Mucosa of rectum (tissue), 2 donors: ENCODE measurements at regions not wholly inside any gene's neighbourhood (a gene's known extent, or its start where the extent isn't known, plus 50 kb on each side); places are given as distances from the start of the nearest gene placed in this dataset.

Experiments used
- H3K27ac ChIP-seq, 2 donors: one replicate each; pipeline ENCODE4 v1.7.0; 2013; ENCODE audit warnings: inconsistent platforms in 2 of 2, low read depth in 2 of 2, low read length in 2 of 2
- H3K27me3 ChIP-seq, 2 donors: one replicate each; pipeline ENCODE4 v1.7.0; 2013; ENCODE audit warnings: low read length in 2 of 2; ENCODE audit not compliant: control insufficient read depth in 2 of 2, insufficient read depth in 2 of 2
- H3K36me3 ChIP-seq, 2 donors: one replicate each; pipeline ENCODE4 v1.7.0; 2013; ENCODE audit warnings: low read length in 2 of 2; ENCODE audit not compliant: control insufficient read depth in 2 of 2, insufficient read depth in 2 of 2
- H3K4me1 ChIP-seq, 2 donors: one replicate each; pipeline ENCODE4 v1.7.0; 2013; ENCODE audit warnings: low read length in 2 of 2, mild to moderate bottlenecking in 1 of 2; ENCODE audit not compliant: control insufficient read depth in 2 of 2, insufficient read depth in 2 of 2
- H3K4me3 ChIP-seq, 2 donors: one replicate each; pipeline ENCODE4 v1.7.0; 2013; ENCODE audit warnings: low read length in 2 of 2
- H3K9ac ChIP-seq, 2 donors: one replicate each; pipeline ENCODE4 v1.7.0; 2013; ENCODE audit warnings: low read length in 2 of 2, low read depth in 1 of 2, mild to moderate bottlenecking in 1 of 2
- H3K9me3 ChIP-seq, 2 donors: one replicate each; pipeline ENCODE4 v1.7.0; 2013; ENCODE audit warnings: low read length in 2 of 2; ENCODE audit not compliant: control insufficient read depth in 2 of 2
- donor health status: healthy.
- donor health status: Normal muscosa, but diverticular disease.

GRCh38 chr7:131190581-131190980 is 137.1 kb upstream of the MKLN1 start:
- Histone ChIP-seq H3K9me3 (no peaks in the 10 kb centered on the region), H3K36me3 (no peaks in the 10 kb centered on the region), H3K27ac (no peak overlapping the region), H3K4me1 (no peaks in the 10 kb centered on the region), H3K27me3 (no peaks in the 10 kb centered on the region), H3K4me3 (no peak overlapping the region), H3K9ac (no peak overlapping the region)

DNA sequence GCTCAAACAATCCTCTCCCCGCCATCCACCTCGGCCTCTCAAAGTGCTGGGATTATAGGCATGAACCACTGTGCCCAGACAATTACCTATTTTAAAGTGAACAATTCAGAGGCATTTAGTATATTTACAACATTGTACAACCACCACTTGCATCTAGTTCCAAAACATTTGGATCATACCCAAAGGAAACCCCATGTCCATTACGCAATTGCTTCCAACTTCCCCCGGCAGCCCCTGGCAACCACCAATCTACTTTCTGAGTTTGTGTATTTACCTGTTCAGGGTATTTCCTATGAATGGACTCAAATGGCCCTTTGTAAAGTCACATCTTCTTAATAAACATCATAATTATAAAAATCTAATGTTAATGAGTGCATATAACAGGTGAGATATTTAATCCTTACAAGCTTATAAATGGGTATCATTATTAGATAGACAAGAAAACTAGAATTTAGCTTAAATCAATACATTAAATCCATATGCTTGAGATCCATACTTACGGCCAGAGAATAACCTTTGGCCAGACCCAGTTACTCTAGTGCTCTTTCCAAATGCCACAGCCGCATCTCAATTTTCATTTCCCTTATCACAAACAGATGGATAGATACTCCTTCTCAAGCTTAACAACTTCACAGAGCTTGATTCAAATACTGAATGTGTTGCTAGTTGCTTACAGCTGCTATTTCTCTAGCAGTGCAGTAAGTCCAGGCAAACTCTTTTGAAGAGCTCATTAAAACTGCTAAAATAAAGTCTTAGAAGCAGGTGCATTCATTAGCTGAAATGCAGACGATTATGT is 133.4 kb upstream of the MKLN1 start:
- H3K4me1 ChIP-seq, result no peaks in the 10 kb centered on the region
- no peak overlapping the region for H3K4me3 ChIP-seq
- no peaks in the 10 kb centered on the region for H3K9me3 ChIP-seq
- H3K36me3 ChIP-seq, result no peaks in the 10 kb centered on the region
- H3K27me3 ChIP-seq, result no peaks in the 10 kb centered on the region
- H3K9ac ChIP-seq, result no peak overlapping the region
- no peak overlapping the region for H3K27ac ChIP-seq

- no peak overlapping the region for H3K4me3 ChIP-seq
- H3K9ac ChIP-seq, result no peak overlapping the region
- no peaks in the 10 kb centered on the region for H3K27me3 ChIP-seq
- H3K4me1 ChIP-seq, result no peaks in the 10 kb centered on the region
- H3K36me3 ChIP-seq, result no peaks in the 10 kb centered on the region
- H3K27ac ChIP-seq, result no peak overlapping the region
- no peaks in the 10 kb centered on the region for H3K9me3 ChIP-seq
These were observed 130.9 kb upstream of the MKLN1 start for GRCh38 chr7:131196803-131197202.

DNA sequence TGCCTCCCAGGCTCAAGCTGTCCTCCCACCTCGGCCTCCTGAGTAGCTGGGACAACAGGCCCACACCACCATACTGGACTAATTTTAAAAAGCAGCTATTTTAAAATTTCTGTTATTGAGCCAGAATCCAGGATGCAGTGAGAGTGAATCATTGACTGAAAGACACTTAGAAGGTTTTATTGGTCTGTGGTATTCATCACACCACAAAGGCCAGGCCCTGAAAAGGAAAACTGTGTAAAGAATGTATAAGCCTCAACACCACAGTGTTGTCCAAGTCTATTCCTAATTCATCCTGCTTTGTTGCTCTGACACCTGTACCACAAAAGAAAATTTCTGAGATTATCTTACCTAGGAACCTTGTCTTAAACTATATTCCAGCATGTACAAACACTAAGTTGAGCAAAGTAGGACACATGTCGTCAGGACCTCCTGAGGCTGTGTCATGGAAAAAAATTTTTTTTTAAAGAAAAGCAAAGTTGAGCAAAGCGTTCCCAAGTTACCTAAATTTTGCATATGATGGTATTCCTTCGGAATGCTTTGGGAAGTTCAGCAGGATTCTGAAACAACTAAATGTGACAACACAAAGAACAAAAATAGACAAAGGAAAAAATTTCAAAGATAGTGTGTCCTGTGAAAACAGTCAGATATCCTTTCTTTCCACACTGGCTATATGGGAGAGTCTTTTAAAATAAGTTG is 129.6 kb upstream of the MKLN1 start:
- H3K27ac ChIP-seq, result no peak overlapping the region

DNA sequence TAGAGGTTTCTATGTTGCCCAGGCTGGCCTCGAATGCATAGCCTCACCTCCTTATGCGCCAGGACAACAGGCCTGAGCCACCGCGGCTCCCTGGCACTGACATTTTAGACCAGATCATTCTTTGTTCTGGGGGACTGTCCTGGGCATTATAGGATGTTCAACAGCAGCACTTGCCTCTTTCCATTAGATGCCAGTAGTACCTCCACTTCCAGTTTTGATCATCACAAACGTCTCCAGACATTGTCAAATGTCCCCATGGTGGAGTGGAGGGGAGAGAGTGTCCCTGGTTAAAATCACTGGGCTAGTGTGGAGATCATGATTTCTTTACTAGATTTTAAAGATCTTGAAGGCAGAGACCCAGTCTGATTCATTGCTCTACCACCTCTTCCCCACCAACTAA is 125.2 kb upstream of the MKLN1 start:
- Histone ChIP-seq H3K27me3 (no peaks in the 10 kb centered on the region), H3K4me3 (no peak overlapping the region), H3K36me3 (no peaks in the 10 kb centered on the region), H3K4me1 (no peaks in the 10 kb centered on the region), H3K27ac (no peak overlapping the region), H3K9me3 (no peaks in the 10 kb centered on the region), H3K9ac (no peak overlapping the region)

More for the DNA sequence above, 129.6 kb upstream of the MKLN1 start:
- H3K9ac ChIP-seq, result no peak overlapping the region
- H3K9me3 ChIP-seq, result no peaks in the 10 kb centered on the region
- no peaks in the 10 kb centered on the region for H3K27me3 ChIP-seq
- no peak overlapping the region for H3K4me3 ChIP-seq
- H3K36me3 ChIP-seq, result no peaks in the 10 kb centered on the region
- no peaks in the 10 kb centered on the region for H3K4me1 ChIP-seq

DNA sequence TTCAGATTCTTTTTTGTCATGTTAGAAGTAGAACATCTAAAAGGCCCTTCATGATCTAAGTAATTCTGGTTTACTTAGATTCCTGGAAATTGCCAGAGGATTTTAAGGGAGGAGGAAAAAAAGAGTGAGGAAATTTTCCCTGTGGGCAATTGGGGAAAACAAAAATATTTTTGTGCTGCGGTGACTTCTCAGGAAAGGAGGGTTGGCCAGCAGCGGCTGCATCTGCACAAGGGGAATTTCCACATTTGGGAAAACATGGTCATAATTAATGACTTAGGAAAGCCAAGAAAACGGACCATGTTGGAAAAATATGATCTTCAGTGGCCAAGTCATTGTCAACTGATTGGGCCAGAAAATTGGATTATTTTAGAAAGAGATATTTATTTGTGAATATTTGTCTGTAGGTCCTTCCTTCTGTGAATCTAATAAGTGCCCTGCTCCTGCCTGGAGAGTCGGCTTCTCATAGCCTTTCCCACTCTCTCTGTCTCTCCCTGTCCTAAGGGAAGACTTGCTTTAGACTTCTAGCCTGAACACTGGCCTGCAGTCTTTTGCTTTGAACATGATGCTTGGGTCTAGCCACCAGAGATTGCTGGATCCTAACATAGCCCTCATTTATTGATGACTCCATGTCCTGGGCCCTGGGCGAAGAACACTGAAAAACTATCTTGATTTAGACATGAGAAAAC is 124.2 kb upstream of the MKLN1 start:
- Histone ChIP-seq H3K9ac (no peak overlapping the region), H3K27me3 (no peaks in the 10 kb centered on the region), H3K9me3 (no peaks in the 10 kb centered on the region), H3K4me1 (no peaks in the 10 kb centered on the region), H3K36me3 (no peaks in the 10 kb centered on the region), H3K27ac (no peak overlapping the region), H3K4me3 (no peak overlapping the region)

DNA sequence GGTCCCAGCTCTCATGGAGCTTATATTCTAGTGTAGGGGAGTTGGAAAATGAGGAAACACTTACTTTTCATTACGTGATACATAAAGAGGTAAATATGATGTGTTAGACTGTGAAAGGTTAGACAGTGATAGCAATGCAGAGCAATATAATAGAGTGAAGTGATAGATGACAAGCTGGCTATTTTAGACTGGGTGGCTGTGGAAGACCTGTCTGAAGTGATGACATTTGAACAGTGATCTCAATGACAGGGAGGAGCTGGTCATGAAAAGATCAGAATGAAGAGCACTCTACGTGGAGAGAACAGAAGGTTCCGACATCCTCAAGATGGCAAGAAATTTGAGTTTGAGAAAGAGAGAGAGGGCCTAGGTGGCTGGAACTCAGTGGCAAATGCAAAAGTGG is 118.9 kb upstream of the MKLN1 start:
- Histone ChIP-seq H3K27ac (no peak overlapping the region), H3K9me3 (no peaks in the 10 kb centered on the region), H3K27me3 (no peaks in the 10 kb centered on the region), H3K4me1 (no peaks in the 10 kb centered on the region), H3K36me3 (no peaks in the 10 kb centered on the region), H3K9ac (no peak overlapping the region), H3K4me3 (no peak overlapping the region)

DNA sequence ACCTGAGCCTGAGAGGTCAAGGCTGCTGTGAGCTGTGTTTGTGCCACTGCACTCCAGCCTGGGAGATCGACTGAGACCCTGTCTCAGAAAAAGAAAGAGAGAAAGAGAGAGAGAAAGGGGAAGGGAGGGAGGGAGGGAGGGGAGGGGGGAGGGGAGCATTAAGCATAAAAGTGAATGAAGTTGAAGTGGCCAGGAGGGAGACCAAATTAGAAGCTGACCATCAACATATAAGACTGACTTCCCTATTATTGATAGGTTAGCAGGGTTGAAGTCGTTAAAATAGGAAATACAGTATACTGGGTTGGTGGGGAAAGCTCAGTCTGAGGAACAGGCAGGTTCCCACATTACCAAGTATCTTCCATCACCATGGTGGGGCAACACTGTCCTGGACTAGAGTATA is 117.1 kb upstream of the MKLN1 start:
- Histone ChIP-seq H3K9ac (no peak overlapping the region), H3K9me3 (no peaks in the 10 kb centered on the region), H3K4me1 (no peaks in the 10 kb centered on the region), H3K4me3 (no peak overlapping the region), H3K27me3 (no peaks in the 10 kb centered on the region), H3K27ac (no peak overlapping the region), H3K36me3 (no peaks in the 10 kb centered on the region)

DNA sequence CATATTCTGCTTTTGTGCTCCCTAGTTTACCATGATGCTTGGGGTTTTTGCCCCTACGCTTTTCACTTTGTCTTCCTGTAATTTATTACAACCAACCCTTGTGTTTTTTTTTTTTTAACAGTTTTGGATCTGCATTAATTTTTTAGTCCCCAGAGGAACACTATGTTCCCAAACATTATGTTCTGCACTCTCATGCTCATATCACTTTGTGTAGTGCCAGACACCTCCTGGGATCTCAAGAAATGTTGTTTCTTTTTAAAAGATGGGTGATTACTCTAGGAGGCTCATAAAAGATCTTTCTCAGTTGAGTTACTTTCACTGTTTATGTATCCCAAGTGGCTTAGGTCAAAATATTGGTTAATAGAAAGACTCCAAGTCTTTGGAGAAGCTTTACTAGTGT is 116.2 kb upstream of the MKLN1 start:
- no peak overlapping the region for H3K9ac ChIP-seq
- no peaks in the 10 kb centered on the region for H3K4me1 ChIP-seq
- no peaks in the 10 kb centered on the region for H3K36me3 ChIP-seq
- H3K9me3 ChIP-seq, result no peaks in the 10 kb centered on the region
- no peak overlapping the region for H3K4me3 ChIP-seq
- H3K27me3 ChIP-seq, result no peaks in the 10 kb centered on the region
- no peak overlapping the region for H3K27ac ChIP-seq

- H3K27ac ChIP-seq, result no peak overlapping the region
These were observed 115.6 kb upstream of the MKLN1 start for GRCh38 chr7:131212114-131212513.

More at GRCh38 chr7:131212114-131212513, 115.6 kb upstream of the MKLN1 start:
- Histone ChIP-seq H3K9ac (no peak overlapping the region), H3K4me3 (no peak overlapping the region), H3K36me3 (no peaks in the 10 kb centered on the region), H3K4me1 (no peaks in the 10 kb centered on the region), H3K9me3 (no peaks in the 10 kb centered on the region), H3K27me3 (no peaks in the 10 kb centered on the region)
